GM10266 (cell line): ENCODE measurements at regions not wholly inside any gene's neighbourhood (a gene's known extent, or its start where the extent isn't known, plus 50 kb on each side); places are given as distances from the start of the nearest gene placed in this dataset.

Source experiments
- DNase-seq: peaks from one replicate; pipeline ENCODE4 v3.0.0; 2012; ENCODE audit errors: extremely low spot score
- CTCF ChIP-seq: IDR thresholded peaks from 2 replicates; pipeline ENCODE4 v1.5.1; 2012; ENCODE audit warnings: mild to moderate bottlenecking, low read depth; ENCODE audit not compliant: control insufficient read depth, insufficient read depth; ENCODE audit errors: missing control alignments

GRCh38 chr4:110306303-110306702, 107.9 kb upstream of the ELOVL6 start:
- no peak for DNase-seq

GRCh38 chr4:110305455-110305854, 107.0 kb upstream of the ELOVL6 start:
- TF ChIP-seq CTCF = no peak
- DNase-seq = no peak

More at GRCh38 chr4:110306303-110306702, 107.9 kb upstream of the ELOVL6 start:
- TF ChIP-seq CTCF = no peak

- peak; percentile 18 for DNase-seq
- no peak for TF ChIP-seq CTCF
These were observed 98.5 kb upstream of the ELOVL6 start for GRCh38 chr4:110296892-110297291.

- TF ChIP-seq CTCF = no peak
- no peak for DNase-seq
These were observed 95.8 kb upstream of the ELOVL6 start for GRCh38 chr4:110294165-110294564.

- DNase-seq = no peak
- no peak for TF ChIP-seq CTCF
These were observed 94.8 kb upstream of the ELOVL6 start for GRCh38 chr4:110292994-110293744.

- no peak for DNase-seq
- no peak for TF ChIP-seq CTCF
These were observed 92.1 kb upstream of the ELOVL6 start for GRCh38 chr4:110290511-110290910.

GRCh38 chr4:110289601-110290100, 91.2 kb upstream of the ELOVL6 start:
- no peak for TF ChIP-seq CTCF
- DNase-seq = no peak
